GM21526 (cell line): ENCODE measurements at regions not wholly inside any gene's neighbourhood (a gene's known extent, or its start where the extent isn't known, plus 50 kb on each side); places are given as distances from the start of the nearest gene placed in this dataset.
"Not testable (repeated sequence)": the region's sequence is repeated elsewhere in the genome, so short reads cannot be mapped to it uniquely, and the experiment has no call there.

Experiments used
- ATAC-seq: cut with Tn5 transposase; IDR thresholded peaks from one replicate; pipeline ENCODE4 v1.9.1; 2021; ENCODE audit warnings: moderate library complexity; ENCODE audit not compliant: unreplicated experiment, low FRiP score

DNA sequence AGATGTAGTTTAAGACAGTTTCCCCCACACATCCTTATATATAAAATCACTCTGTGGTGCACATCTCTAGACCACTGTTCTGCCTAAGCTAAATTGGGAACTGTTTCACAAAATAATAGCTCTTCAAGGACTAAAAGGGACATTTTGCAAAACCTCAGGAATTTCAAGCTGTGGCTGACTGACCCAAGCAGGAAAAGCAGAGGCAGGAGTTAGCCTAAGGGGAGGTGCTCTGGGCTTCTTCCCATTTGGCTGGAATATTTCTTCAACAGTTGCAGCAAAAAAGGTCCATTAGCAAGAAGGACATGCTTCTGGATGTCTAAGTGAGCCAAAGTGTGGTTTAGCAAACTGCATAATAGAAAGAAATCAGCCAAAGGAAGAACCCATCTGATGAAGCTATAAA lies 551.2 kb upstream of the ANKRD30A start:
- ATAC-seq, result no peak

DNA sequence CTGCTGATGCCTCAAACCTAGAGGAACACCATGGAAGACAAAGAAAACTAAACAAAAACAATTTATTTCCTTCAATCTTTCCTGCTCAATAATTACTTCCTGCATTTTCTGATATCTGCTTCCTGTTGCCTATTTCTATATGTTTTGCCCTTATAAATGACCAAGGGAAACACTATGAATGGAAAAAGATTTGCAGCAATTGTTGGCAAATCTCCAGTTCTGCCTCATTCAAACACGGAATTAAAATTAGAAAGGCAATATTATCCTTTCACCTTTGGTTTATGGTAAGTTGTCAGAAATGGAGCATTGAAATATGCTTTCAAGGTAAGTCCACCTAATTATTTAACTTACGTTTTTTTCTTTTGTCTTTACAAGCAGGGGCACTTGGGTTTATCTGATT lies 552.2 kb upstream of the ANKRD30A start:
- no peak for ATAC-seq

DNA sequence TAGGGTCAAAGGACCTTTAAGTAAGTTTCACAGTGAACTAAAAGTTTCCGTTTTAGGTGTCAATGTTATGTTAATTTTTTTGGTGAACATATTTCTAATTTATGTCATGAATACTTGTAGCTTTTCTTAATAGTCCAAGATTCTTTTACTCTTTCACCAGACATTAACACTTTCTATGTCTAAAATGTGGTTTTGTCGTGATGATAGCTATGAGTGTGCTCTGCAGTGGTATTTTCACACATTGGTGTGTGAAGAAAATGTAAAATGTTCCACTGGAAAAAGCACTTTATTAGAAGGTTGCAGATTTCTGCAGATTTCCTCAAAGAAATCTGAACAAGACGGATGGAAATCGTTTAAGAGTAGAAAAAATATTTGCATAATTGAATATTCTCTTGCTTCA lies 561.0 kb upstream of the ANKRD30A start:
- no peak for ATAC-seq

DNA sequence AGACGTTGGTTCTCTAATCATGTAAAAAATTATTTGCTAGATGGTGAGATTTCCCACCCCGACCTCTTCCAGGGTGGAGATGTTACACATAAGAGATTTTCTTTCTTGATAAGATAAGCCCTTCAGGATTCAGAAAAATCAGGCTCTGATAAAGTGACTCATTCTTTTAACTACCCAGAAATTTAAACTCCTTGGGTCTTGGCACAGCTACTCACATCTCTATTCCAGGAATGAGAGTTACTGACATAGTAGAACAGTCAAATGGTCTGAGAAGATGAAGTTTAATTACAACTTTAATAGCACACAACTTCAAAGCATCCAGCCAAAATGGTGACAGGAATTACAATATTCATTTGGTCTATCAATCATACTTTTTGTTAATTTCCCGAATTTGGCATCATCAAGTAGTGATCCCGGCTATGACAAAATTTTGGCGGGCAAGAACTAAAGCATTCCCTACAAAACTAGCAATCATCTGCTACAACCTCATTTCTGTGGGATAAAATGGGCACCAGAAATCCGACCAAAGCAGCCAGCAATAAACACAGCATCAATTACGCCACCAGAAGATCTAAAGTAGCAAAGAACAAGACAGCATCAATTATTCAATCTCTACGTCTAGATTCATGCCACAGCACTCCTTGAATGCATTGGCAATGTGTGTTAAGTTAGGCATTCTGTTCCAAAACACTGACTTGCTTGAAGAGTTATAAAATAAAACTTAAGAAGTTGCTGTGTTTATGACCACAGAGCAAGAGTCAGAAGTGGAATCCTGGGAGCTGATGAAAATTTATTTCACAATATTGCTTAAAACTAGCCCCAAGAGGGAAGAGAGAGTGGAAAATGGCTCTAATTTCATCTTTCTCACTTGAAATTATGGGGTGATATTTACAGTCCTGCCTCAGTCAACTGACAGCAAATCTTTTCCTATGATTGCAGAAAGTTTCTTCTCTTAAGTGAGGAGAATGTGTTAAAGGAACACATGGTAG lies 565.7 kb upstream of the ANKRD30A start:
- no peak for ATAC-seq

DNA sequence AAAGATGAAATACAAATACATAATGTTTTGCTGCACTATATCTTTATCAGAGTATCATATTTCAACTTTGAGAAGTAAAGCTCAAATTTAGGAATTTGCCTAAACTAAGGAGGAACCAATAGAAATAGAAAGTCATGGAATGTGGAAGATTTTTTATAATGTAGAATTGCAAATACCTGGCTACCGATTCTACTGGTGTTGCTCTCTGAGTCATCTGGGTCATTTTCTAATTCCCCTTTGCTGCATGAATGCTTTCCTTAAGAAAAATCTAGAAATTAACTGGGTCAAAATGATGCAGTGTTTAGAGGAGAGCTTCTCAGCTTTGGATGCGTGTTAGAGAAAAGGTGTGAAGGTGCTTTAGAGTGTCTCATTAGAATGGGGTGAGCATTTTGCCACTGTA lies 568.9 kb upstream of the ANKRD30A start:
- no peak for ATAC-seq

DNA sequence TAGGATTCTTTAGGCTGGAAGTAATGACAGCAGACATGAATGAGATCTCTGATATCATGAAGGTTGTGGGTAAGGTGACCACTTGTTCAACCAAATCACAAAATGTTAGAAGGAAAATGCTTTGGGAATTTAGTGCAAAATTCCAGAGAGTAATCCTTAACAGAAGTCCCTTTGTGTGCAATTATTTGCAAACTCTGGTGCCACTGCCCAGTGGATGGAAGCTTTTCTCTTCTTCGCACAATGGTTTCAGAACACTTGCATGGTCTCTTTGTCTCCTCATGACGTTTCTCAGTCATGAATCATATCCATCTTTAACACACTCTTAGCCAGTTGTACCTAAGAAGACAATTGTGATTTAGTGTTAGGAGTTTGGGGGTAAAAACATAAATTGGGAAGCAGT lies 570.4 kb upstream of the ANKRD30A start:
- ATAC-seq, result no peak

DNA sequence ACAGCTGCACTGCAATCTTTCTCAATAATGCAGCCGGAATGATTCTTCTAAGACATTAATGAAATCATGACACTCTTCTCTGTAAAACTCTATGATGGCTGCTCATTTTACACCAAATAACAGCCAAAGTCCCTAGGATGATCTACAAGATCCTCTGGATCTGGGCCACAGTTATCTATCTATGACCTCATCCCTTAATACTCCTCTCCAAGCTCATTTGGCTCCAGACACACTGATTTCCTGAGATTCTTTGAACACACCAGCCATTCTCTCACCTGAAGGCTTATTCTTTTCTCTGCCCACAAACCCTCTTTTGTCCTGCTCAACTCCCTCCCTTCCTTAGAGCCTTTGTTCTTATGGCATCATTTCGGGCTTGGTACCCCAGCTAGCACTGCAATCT lies 577.4 kb upstream of the ANKRD30A start:
- no peak for ATAC-seq

DNA sequence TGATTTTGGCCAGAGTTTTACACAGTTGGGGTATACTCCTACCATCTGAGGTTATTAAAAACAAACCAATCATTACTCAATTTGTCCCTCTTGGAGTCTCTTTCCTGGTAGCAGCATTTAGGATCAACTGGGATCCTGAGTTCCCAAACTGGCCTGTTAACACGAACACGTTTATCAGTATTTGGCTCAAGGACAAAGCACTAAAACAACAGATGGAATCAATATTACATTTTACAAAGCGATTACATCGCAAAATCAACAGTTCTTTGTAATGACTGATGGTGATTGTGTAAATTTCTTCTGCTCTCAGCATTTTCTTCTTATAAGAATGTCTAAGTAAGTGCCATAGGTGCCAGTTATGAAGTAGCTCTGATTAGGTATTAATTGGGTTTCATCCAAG lies 582.9 kb upstream of the ANKRD30A start:
- no peak for ATAC-seq

DNA sequence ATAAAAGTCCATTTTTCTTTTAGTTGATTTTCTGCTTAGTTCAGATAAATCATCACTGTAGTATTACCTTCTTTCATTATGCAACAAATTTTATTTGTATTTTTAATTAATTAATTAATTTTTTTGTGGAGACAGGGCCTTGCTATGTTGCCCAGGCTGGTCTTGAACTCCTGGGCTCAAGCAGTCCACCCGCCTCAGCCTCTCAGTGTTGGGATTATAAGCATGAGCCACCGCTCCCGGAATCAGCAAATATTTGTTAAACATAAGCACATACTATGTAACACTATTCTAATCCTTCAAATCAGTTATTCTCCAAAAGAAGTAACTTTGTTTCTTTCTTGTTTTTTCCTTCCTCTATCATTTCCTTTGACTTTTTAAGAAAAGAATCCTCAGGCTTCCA lies 584.8 kb upstream of the ANKRD30A start:
- no peak for ATAC-seq

DNA sequence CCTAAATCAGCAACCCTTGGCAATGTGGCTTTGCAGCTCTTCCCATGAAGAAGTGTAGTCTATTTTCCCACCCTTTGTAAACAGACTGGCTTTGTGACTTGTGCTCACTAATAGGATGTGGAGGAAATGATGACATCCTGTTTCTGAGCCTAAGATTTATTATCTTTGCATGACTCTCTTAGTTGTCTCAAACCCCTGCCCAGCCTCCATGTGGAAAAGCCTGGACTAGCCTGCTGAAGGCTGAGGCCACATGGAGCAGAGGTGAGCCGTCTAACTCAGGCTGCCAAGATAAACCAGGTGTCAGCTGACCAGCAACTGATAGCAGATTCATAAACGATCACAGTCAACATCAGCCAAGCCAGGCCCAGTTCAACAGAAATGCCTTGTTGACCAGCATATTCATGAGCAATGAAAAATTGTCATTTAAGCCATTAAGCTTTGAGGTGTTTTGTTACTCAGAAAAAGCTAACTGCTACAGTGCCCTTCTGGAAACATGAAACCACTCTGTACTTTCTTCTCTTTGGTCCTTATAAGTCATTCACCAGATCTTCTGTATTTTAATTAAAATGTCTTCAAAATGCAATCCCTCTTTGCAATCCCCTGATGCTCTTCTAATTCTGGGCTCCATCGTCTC lies 586.3 kb upstream of the ANKRD30A start:
- no peak for ATAC-seq

DNA sequence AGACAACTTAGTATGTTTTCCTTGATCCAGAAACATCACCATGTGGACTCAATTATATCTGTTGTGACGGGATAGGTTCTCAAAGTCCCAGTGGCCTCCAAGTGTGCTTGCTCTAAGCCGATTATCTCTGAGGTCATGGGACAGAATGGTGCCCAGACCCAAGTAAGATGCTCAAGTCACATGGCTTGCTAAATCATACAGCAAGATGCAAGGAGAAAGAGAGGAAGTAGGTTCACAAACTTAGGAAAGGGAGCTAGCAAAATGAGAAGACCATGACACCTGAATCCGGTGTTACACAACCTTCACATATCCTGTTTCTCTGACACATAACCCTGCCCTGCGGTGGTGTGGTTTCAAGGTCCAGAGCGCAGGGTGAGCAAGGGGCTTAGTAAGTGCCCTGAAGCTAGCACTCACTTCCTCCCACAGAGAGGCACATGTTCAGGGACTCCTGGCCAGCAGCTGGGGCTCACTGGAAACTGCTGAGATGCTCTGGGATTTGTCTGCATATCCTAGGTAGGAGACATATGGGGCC lies 590.9 kb upstream of the ANKRD30A start:
- ATAC-seq, result no peak

DNA sequence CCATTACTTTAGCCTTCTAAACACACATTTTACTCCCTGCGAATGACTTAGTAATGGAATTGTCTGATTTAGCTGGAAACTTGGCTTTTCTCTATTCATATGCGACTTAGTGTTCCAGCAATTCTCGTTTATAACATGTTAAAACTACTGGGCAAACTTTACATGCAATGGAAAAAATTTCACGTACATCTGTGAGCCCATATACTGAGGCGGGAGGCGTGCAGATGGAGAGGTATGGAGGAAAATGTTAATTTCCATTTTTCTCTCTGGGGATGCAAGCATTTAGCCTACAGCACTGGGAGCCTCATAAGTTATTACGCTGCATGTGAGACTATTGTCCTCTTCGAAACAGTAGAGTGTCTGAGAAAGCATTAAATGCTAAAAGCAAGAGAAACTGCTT lies 591.5 kb upstream of the ANKRD30A start:
- ATAC-seq, result no peak

DNA sequence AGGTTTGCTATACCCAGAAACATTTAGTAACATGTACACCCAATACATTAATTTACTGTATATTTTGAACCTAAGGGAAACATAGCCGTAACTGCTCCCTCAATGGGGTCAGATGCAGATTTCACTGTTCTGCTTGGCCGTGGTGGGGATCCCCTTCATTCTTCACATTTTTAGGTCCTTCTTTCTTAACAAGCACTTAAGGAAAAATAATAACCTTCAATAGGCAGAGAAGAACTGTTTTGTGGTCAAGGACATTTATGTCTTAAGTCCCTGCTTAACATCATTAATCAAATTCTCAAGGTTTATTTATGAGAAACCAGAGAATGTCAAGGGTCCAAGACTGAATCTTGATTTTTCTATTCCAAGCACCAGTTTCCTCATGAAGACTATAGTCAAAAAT lies 592.1 kb upstream of the ANKRD30A start:
- no peak for ATAC-seq

DNA sequence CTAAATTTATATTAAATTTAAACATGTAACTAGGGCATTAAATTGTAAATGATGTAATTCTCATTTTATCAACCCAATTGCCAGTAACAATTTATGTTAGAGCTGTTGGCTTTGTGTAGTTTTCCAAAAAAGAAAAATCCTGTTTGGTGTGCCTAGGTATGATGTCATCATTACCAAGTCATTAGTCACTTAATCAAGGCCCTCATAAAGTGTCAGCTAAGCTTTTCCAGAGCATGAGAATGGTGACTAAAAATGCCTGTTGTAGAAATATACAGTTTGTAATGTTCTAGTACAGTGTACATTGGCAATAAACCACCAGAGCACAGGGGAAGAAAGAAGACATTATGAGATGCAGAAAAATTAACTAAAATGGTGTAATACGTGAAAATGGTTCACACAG lies 593.8 kb upstream of the ANKRD30A start:
- ATAC-seq, result no peak

DNA sequence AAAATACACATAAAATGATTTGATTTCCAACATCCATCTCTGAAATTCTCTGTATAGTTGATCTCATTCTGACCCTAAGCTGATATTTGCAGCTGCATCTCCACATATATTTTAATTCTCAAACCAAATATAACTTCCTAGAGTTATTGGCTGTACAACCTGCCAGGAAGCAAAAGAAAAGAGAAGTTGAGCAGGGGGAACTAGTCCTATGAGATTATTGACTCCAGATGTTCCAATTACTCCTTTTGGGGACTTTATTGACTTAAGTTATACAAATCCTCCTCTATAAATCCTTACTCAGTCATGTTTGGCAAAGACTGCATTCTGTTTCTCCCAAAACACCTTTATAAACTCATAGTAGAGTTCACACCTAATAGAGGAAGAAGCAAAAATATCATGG lies 599.4 kb upstream of the ANKRD30A start:
- no peak for ATAC-seq

DNA sequence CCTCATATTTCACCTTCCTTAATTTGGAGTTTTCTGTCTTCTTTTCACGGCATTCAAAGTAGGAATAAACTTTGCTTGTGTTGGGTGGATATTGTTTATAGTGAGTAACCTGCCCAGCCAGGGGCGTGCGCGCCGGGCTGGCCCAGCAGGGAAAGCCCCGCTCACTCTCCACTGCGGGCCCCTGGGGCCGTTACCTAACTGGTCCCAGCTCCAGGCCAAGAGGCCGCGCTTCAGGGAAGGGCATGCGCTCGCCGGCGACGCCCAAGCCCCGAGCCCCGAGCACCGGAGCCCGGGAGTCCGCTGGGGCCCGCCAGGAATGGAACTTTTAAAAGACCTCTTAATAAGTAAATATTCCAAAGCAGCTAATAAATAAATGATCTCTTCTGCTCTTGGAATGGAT lies 601.3 kb upstream of the ANKRD30A start:
- not testable (repeated sequence) for ATAC-seq

DNA sequence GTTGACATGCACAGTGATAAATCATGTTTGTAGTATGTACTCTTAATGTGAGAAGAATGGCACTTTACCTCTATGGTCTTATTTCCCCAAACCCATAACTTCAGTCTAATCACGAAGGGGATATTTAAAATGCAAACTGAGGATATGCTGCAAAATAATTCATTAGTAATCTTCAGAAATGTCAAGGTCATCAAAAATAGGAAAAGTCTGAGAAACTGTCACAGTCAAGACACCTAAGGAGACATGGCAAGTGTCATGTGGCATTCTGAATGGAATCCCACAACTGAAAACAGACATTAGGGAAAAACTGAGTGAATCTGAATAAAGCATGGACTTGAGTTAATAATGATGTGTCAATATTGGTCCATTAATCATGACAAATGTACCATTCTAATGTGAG lies 605.5 kb upstream of the ANKRD30A start:
- ATAC-seq, result no peak

DNA sequence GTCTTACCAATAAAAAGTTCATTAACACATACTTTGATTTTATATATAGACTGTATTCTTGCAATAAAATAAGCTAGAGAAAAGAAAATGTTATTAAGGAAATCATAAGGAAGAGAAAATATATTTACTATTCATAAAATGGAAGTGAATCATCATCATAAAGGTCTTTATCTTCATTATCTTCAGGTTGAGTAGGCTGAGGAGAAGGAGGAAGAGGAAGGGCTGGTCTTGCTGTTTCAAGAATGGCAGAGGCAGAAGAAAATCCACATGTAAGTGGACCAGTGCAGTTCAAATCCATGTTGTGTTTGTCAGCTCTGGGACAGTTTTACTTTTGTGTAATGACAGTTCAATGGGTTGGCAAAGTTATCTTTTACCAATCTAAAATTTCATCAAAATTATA lies 609.1 kb upstream of the ANKRD30A start:
- no peak for ATAC-seq

DNA sequence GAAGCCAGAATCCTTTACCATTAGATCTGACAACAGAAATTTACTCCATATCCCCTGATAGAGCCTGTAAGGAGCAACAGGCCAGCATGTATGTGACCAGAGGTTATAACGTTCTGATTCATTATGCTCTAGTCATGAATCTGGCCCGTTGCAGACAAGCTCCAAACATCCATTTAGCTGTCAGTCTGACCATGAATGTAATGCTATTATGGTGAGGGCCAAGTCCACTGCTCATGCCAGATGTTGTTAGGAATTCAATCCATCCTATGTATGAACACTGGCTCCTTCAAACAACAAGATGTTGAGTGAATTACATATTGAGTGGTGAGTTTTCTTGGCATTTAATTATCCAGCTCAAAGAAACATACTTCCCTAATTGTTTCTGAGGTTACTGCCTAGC lies 610.1 kb upstream of the ANKRD30A start:
- ATAC-seq, result no peak

DNA sequence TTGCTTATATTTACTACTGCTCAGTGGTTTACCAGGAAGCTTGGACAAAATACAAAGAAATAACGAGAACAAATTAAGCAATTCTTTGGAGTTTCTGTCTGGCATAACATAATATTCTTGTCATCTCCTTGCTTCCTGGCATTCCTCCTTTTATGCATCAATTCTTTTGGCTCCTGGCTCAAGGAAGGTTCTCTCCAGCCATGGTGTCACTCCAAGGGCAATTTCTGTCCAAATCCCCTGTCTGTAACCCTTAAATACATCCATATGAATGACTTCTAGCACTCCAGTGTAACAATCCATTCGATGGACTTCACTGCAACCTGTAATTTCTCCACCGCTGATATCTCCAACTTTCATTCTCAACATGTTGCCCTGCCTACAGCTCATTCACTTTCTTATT lies 617.7 kb upstream of the ANKRD30A start:
- no peak for ATAC-seq

DNA sequence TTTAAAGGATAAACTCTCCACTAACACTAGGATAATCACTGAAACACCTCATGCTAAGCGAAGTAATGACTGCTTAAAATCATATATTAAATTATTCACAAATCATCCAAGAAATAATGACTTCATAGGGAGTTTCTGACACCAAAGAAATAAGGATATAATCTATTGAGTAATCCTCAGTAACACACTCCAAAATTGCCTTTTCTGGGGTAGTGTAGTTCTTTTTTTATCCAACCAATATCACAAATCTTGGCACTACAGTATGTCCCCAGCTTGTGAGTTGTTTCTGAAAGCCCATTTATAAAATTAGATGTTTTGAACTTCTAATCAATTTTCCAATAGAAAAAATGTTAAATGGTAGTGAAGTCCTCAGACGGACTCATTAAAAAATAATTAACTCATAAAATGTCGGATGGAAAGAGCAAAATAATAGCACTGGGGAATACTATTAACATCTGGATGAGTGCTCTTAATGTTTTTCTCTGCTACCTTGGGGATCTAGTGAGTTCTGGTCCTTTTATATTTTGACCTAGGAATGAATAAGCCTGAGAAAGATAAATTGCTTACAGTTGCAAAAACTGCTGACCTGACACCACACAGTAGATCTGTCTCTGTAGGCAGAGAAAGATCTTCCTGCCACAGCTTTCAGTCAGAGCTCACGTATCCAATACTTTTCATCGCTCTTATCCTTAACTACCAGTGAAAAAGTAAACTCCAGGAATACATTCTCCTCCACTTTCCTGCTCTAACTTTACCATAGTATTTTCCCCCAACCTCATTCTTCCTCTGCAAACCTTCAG lies 618.5 kb upstream of the ANKRD30A start:
- no peak for ATAC-seq
